ENCODE measurements at regions not wholly inside any gene's neighbourhood (a gene's known extent, or its start where the extent isn't known, plus 50 kb on each side); places are given as distances from the start of the nearest gene placed in this dataset.

DNA sequence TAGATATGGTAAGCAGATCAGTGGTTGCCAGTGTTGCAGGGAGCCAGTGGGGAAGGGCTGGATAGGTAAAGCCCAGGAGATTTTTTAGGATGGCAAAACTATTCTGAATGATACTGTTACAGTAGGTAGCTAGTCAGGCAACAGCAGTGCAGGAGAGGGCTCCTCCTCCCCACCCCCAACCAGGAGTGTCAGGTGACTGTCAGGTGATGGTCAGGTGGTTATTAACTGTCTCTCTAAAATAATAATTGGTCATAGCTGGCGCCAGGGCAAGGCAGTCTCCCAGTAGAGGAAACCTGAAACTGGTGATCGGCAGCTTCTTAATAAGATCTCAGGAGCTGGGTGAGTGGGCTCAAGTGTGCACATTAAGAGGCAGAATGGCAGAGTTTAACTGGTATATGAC lies 201.6 kb upstream of the PARD3B start:
- TF ChIP-seq, protein P1, sequence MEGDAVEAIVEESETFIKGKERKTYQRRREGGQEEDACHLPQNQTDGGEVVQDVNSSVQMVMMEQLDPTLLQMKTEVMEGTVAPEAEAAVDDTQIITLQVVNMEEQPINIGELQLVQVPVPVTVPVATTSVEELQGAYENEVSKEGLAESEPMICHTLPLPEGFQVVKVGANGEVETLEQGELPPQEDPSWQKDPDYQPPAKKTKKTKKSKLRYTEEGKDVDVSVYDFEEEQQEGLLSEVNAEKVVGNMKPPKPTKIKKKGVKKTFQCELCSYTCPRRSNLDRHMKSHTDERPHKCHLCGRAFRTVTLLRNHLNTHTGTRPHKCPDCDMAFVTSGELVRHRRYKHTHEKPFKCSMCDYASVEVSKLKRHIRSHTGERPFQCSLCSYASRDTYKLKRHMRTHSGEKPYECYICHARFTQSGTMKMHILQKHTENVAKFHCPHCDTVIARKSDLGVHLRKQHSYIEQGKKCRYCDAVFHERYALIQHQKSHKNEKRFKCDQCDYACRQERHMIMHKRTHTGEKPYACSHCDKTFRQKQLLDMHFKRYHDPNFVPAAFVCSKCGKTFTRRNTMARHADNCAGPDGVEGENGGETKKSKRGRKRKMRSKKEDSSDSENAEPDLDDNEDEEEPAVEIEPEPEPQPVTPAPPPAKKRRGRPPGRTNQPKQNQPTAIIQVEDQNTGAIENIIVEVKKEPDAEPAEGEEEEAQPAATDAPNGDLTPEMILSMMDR (IDR thresholded peaks at IDR 0.05) = no peak
- TF ChIP-seq POLR2A (IDR thresholded peaks at IDR 0.05) = no peak
